Medulla oblongata (tissue), 1 donor: ENCODE measurements at regions not wholly inside any gene's neighbourhood (a gene's known extent, or its start where the extent isn't known, plus 50 kb on each side); places are given as distances from the start of the nearest gene placed in this dataset.

ENCODE experiments used
- DNase-seq: peaks from one replicate; pipeline ENCODE4 v3.0.0-alpha.2; 2015; ENCODE audit errors: extremely low spot score

GRCh38 chrX:13266641-13267345 lies 53.1 kb downstream of the ATXN3L start:
- DNase-seq = no peak

- no peak for DNase-seq
These were observed 54.2 kb downstream of the ATXN3L start for GRCh38 chrX:13265549-13266132.

- DNase-seq = no peak
These were observed 54.7 kb downstream of the ATXN3L start for GRCh38 chrX:13265111-13265510.

DNA sequence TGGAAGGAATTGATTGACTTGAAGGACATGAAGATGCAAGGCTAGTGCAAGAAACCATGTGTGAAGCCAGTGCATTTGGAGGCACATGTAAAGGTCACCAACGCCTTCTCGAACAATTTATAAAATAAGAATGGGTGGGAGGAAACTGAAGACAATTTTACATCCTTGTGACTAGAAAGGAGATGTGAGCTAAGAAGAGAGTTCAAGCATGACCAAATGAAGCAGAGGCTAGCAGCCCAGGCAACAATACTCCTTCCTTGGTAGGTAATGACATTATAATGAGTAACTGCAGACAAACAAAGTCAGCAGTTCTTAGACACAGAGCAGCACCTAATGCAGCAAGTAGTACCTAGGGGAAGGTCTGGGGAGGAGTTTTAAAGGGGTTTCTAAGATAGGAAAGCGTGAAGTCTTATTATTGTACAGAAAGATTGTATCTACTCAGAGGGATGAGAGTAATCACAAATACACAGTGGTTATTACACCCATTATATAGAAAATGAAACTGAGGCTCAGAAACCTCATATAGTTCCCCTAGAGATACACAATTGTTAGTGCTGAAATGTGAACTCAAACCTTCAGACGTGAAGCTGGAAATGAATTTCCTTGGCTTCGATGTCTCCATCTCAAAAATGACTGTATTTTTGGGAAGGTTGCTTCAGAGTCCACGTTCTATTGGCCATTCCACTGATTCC lies 56.1 kb downstream of the ATXN3L start:
- DNase-seq = no peak

DNA sequence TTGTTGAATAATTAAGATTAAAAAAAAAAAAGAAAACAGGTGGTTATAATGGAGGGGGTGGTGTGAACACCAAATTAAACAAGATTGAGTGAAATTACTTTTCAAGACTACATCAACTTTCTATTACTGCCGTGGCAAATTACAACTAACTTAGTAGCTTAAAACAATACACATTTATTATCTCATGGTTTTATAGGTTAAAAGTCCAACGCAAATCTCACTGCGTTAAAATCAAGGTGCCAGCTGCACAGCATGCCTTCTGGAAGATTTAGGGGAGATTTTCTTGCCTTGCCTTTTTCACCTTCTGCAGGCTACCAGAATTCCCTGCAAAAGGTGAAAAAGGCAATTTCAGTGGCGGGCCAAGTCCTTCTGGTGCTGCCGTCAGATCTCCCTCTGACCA lies 58.5 kb downstream of the ATXN3L start:
- no peak for DNase-seq

DNA sequence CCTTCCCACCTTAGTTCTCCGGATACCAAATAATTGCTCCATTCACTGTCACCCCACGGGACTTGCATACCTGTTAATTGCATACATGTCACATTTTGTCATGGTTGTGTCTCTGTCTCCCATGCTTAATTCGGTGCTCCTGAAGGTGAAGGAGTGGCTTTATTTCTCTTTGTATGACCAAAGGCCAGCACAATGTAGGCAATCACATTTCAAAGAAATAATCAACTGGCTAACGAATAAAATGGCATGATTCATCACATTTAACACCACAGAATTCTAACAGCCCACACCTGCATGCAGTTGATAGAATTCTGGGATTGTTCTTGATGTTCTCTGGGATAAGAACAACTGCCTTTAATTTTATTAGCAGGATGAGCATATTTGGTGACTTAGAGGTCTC lies 59.3 kb downstream of the ATXN3L start:
- DNase-seq = no peak

DNA sequence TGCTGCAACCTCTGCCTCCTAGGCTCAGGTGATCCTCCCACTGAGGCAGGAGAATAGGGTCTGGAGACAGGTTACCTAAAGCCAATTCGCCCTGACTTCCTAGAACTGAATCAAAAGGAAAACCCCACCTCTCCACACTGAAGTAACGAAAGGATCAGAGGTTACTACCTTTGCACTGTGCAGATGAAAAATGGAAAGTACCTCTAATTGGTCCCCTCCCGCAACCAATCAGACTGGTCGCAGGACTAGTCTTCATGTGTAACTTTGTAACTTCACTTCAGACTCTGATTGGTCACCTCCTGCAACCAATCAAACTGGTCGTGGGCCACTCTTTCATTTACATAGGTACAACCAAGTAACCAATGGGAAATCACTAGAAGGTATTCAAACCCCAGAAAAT lies 61.1 kb downstream of the ATXN3L start:
- DNase-seq = no peak

GRCh38 chrX:13258052-13258444 lies 61.8 kb downstream of the ATXN3L start:
- no peak for DNase-seq

GRCh38 chrX:13257223-13258051 lies 62.4 kb downstream of the ATXN3L start:
- DNase-seq = no peak

DNA sequence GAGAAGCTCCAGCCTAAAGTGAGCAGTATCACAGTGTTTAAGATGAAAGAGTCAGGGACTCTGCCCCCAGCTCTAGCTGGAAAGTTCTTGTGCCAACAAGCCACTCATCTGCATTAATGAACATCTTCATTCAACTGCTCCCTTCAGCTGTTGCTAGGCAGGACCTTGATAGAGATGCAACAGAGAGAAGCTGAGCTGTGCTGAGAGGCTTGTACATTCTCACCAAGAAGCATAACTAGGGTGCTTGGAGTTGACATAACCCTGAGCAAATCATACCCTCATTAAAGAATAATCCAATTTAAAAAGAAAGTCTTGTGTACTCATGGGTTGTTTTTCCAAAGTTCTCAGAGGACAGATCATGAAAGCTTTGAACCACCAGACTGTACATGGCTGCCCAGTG lies 63.2 kb downstream of the ATXN3L start:
- no peak for DNase-seq

DNA sequence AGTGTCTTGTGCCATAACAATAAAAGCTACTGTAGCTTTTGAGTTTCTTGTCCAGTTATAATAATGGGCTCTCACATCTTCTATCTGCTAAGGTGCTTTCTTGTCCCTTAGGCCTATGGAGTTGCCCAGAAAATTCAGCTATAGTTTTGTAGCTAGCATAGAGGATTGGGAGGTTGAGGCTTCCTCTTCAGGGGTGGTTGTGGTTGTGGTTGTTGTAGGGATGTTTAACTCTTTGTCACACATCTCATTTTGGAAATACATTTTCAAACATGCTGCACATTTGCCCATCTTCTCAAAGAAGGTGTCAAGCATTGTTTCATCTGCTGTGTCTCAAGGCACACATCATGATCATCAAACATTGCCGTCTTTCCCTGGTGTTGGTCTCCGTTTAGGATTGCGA lies 65.0 kb downstream of the ATXN3L start:
- DNase-seq = no peak

DNA sequence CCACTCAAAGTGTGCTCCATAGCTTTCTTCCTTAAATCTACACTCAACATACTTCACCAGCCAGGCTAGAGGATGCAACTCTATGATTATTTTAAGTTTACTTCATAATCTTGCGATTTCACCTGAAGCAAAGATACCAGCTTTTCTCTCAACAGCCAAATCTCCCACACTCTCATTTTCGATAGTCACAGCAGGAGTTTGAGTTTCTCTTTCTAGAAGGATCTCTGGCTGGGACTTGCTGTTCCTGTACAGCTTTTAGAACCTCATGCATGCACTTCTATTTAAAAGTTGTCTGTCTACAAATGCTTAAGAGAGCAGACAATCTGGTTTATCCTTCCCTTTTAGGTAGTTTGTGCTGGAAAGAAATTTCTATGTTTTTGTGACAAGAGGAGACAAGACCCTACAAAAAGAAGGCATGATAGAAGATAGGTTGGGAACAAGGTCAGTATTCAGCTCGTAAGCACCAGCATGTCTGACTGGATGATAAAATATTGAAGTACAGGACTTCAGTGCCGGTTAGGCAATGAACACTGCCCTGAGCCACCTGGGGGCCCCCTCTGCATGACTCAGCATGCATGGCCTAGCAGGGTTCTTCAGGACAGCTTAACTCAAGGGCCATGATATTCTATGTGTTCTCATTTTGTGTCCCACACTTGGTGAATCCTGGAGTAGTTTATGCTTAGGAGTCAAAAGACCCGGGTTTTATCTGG lies 65.6 kb downstream of the ATXN3L start:
- DNase-seq = no peak

DNA sequence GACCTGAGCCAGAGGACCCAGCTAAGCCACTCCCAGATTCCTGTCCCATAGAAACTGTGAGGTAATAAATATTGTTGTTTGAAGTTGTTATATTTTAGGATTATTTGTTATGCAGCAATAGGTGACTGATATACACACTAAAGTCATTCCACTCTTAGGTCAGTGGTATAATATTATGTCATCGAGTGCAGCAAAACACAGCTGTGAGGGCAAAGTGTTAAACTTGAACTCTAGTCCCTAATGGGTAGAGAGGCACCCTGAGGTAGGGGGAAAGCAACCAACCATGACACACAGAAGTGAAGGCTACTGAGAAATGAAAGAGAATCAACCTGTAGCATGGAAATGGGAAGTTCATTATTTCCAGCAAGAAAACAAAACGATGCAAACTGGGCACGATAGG lies 66.6 kb downstream of the ATXN3L start:
- no peak for DNase-seq

DNA sequence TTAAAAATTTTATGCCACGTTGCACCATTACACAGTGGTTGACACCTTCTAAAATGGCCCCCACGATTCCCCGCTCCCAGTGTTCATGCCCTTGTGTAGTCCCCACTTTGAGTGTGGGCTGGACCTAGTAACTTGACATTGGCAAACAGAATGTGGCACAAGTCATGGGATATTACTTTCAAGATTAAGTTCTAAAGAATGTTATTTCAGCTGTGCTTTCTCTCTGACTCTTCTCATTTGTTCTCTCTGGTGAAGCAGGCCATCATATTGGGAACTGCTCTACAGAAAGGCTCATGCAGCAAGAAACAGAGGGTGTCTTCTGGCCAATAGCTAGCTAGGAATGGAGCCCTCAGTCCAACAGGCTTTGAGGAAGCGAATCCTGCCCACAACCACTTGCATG lies 67.1 kb downstream of the ATXN3L start:
- DNase-seq = no peak

DNA sequence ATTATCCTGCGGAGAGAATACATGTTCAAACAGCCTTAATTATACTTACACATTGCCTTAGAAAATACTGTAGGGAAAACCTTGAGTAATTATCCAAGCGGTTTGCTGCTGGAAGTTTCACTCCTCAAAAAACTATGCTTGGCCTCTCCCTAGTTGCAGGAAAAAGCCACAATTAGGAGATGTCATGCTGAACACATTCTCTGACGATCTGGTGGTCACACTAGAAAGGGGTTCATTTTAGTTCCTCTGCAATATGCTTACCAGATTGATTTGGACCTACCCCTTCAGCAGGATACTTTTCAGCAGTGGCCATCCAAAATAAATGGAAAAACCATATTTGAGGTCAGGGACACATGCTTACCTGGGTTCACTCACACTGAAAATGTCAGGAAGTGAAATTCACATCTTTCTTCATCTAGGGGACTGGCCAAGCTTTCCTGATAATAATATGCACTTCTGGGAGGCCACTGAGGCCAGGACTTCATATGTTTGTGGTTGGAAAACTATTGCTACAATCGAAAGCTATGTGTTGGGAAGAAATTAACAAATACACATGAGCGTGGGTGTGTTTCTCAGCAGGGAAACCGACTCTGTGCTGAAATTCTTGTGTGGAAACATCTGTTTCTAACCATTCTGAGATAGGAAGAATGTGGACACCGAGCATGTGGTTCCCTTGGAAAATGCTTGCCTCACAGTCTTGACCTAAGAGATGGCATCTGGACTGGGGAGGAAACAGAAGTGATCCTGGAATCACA lies 68.8 kb downstream of the ATXN3L start:
- peak; percentile 48 for DNase-seq

DNA sequence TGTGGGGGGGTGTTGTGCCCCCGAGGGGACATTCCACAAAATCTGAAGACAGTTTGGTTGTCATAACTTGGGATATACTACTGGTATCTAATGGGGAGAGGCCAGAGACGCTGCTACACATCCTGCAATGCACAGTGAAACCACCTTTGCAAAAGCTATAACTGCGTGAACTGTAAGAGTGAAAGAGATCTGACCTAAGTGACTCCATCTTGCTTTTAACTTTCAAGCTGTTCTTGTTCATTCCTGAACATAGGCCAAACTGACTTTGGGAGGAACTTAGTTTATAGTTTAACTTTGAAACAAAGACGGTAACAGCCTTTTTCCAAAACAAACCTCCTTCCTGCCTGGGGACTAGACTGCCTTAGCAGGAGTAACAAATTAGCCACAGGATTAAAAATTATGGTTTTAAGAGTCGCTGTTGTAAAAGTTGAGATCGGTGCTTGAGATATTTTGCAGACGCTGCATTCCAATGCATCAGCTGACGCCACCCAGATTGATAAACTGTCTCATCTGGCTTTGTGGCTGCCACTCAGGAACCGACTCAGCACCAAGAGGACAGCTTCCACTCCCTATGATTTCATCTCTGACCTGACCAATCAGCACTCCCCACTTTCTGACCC lies 70.9 kb downstream of the ATXN3L start:
- no peak for DNase-seq

DNA sequence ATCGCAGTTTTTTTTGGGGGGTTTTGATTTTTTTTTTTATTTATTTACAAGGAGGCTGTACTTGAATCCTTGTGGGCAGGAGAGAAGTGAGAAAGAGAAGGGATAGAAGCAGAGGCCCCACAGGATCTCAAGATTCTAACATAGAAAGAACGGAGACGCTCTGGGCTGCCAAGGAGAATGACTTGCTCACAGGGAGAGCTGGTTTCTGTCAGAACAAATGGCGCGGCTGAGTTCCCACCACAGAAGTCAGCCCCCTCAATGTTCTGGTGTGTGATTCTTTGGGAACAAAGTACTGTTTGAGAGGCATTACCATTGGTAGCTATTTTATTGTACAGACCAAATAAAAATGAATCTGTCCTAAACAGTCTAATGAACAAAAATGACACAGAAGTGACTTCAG lies 80.6 kb downstream of the ATXN3L start:
- no peak for DNase-seq

GRCh38 chrX:13235930-13236329 lies 83.9 kb downstream of the ATXN3L start:
- DNase-seq = no peak

DNA sequence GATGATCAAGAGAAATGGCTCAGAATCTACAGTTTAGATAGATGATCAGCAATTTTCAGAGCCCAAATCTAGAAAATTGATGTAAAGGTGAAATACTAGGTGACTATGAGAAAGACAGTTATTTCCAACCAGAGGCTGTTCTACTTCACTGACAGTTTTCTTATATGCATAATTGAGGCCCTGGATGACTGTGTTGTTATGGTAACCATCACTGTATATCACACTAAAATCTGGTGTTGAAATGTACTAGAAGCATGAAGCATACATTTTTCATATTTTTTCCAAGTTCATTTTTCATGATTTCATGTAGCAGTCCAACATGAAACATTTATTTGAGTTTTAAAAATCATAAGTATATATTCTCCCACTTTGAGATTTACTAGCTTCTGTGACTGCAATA lies 87.4 kb downstream of the ATXN3L start:
- no peak for DNase-seq

DNA sequence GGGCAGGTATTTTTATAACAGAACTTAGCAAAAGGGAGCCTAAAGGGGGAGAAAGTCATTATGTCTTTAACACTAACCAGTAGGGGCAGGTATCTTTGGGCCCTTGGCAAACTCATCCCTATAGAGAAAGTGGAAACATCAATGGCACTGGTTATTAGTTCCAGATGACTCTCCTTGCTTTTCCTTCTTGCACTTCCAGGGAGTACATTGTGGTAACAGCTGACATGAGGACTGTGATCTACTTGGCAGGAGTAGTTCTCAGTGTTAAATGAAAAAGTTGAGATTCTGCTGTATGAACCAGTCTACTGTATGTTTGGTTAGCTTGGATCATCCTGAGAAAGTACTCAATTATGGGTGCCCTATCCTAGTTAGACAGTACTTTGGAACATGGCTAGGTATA lies 93.6 kb downstream of the ATXN3L start:
- no peak for DNase-seq
